ENCODE measurements at regions not wholly inside any gene's neighbourhood (a gene's known extent, or its start where the extent isn't known, plus 50 kb on each side); places are given as distances from the start of the nearest gene placed in this dataset.

DNA sequence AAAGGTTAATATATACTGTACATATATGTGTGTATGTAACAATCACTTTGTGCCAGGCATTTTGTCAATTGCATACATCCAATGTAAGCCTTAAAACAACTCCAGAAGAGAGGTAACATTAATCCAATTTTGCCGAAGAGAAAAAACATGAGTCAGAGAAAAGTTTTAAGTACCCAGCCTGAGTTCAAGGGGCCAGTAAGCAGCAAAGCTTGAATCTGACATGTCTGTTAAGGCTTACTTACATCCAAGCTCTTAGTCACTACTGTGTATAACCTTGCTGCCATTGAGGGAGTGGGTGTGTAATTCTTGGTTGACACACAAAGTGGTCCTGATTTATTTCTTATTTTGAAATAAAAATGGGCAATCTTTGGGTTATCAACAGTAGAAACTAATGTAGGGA lies 360.4 kb upstream of the LYPLAL1 start:
- Histone ChIP-seq H3K4me1 (replicated peaks) (no peaks in the 10 kb centered on the region), H3K27ac (no peak overlapping the region), H3K9me3 (no peaks in the 10 kb centered on the region), H3K27me3 (replicated peaks; ENCODE audit: insufficient read depth) (no peaks in the 10 kb centered on the region), H3K4me3 (no peak overlapping the region), H3K36me3 (no peaks in the 10 kb centered on the region)
- DNase-seq (ENCODE audit: low spot score), result no peak
- intact Hi-C loops (cut with DNase I), result loop anchor here (10.0 kb wide), 1 partner anchor 448 kb away; no protein-coding TSS in a partner anchor
- TF ChIP-seq POLR2AphosphoS5 (IDR thresholded peaks at IDR 0.05), result no peak
- TF ChIP-seq, protein P1, sequence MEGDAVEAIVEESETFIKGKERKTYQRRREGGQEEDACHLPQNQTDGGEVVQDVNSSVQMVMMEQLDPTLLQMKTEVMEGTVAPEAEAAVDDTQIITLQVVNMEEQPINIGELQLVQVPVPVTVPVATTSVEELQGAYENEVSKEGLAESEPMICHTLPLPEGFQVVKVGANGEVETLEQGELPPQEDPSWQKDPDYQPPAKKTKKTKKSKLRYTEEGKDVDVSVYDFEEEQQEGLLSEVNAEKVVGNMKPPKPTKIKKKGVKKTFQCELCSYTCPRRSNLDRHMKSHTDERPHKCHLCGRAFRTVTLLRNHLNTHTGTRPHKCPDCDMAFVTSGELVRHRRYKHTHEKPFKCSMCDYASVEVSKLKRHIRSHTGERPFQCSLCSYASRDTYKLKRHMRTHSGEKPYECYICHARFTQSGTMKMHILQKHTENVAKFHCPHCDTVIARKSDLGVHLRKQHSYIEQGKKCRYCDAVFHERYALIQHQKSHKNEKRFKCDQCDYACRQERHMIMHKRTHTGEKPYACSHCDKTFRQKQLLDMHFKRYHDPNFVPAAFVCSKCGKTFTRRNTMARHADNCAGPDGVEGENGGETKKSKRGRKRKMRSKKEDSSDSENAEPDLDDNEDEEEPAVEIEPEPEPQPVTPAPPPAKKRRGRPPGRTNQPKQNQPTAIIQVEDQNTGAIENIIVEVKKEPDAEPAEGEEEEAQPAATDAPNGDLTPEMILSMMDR (IDR thresholded peaks at IDR 0.05), result no peak
- no peak for TF ChIP-seq POLR2A (IDR thresholded peaks at IDR 0.05)
- WGBS, result 81% methylated on average over 1 of the region's 1 CpG

DNA sequence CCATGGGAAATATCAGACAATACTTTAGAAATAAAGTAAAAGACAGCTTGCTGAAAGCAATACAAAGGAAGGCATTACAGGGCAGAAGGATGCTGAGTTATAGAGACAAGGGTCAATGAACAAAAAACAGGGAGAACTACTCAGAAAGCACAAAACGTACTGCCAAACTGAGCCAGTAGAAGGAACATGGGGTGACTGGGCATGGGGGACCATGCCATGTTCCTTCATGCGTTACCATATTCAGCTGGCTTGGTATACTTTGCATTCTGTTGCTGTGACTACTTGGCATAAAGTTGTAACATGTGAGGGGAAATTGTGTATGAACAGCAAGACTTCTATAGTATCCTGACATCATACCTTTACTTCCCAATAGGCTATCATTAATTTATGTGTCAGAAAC lies 358.6 kb upstream of the LYPLAL1 start:
- H3K27ac ChIP-seq, result no peak overlapping the region
- no peak for DNase-seq (ENCODE audit: low spot score)
- 79% methylated on average over 2 of the region's 2 CpGs for WGBS
- no peaks in the 10 kb centered on the region for H3K36me3 ChIP-seq
- intact Hi-C loops (cut with DNase I), result loop anchor here (10.0 kb wide), 1 partner anchor 450 kb away; no protein-coding TSS in a partner anchor
- TF ChIP-seq POLR2AphosphoS5 (IDR thresholded peaks at IDR 0.05), result no peak
- TF ChIP-seq POLR2A (IDR thresholded peaks at IDR 0.05), result no peak
- TF ChIP-seq, protein P1 (IDR thresholded peaks at IDR 0.05), result no peak
- no peaks in the 10 kb centered on the region for H3K9me3 ChIP-seq
- no peaks in the 10 kb centered on the region for H3K4me1 ChIP-seq (replicated peaks)
- H3K4me3 ChIP-seq, result no peak overlapping the region
- no peaks in the 10 kb centered on the region for H3K27me3 ChIP-seq (replicated peaks; ENCODE audit: insufficient read depth)

DNA sequence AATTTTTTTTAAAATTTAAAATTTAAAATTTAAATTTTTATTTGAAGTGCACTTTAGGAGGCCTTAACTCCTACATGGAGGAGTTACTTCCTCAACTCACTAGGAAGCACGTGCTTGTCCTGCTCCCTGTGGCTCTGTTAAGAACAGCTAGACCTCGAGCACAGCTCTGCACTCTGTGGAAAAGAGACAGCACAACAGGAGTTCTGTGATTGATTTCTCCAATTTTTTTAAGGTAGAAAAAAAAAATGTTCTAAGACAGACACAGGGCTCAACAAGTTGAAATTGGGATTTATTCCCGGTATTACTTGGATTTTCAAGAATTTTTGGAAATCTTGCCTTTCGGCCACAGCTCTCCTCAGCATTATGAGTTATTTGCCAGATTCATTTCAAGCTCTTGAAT lies 356.6 kb upstream of the LYPLAL1 start:
- no peaks in the 10 kb centered on the region for H3K4me1 ChIP-seq (replicated peaks)
- no peak overlapping the region for H3K4me3 ChIP-seq
- H3K27ac ChIP-seq, result peak overlapping the region; percentile 22
- no peaks in the 10 kb centered on the region for H3K9me3 ChIP-seq
- H3K27me3 ChIP-seq (replicated peaks; ENCODE audit: insufficient read depth), result no peaks in the 10 kb centered on the region
- H3K36me3 ChIP-seq, result no peaks in the 10 kb centered on the region
- WGBS, result 15% methylated on average over 4 of the region's 4 CpGs
- DNase-seq (ENCODE audit: low spot score), result no peak
- TF ChIP-seq POLR2A (IDR thresholded peaks at IDR 0.05) (no peak), POLR2AphosphoS5 (IDR thresholded peaks at IDR 0.05) (no peak)
- intact Hi-C loops (cut with DNase I), result loop anchor here (10.0 kb wide), 1 partner anchor 452 kb away; no protein-coding TSS in a partner anchor

DNA sequence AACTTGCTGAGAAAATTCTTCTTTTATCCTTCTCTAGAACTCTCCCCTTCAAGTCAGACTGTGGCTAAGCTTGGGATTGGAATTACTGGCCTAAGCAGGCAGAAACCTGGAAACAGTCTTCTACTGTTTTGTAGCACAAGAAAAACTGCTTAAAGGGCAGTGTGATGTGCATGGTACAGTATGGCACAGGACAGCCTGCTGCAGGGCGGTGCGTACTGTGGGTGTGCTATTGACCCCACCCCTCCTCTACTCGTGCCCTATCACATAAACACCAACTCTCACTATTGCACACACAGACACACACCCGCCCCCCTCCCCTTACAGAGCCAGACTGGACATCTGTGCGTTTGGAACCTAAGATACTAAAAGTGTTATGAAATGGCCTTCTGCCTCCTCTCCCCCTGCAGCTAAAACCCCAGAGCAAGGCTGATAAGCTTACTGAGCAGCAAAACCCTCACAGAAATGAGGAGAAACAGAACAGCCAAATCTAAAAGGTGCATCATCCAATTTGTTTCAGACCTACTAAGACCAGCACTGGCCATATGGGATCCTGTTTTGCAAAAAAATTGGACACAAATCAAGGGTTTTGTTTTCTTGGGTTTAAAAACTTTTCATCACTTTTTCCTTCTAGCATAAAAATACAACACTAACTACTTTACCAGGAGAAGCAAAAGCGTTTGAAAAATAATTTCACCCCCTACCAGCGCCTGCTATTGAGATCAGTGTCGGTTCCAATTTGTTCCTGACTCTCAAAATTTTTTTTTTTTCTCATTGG lies 355.8 kb upstream of the LYPLAL1 start:
- no peaks in the 10 kb centered on the region for H3K4me1 ChIP-seq (replicated peaks)
- H3K27me3 ChIP-seq (replicated peaks; ENCODE audit: insufficient read depth), result no peaks in the 10 kb centered on the region
- 50% methylated on average over 8 of the region's 8 CpGs for WGBS
- no peaks in the 10 kb centered on the region for H3K36me3 ChIP-seq
- no peaks in the 10 kb centered on the region for H3K9me3 ChIP-seq
- no peak for DNase-seq (ENCODE audit: low spot score)
- peak overlapping the region; percentile 22 for H3K27ac ChIP-seq
- no peak for TF ChIP-seq POLR2A (IDR thresholded peaks at IDR 0.05)
- no peak for TF ChIP-seq POLR2AphosphoS5 (IDR thresholded peaks at IDR 0.05)
- intact Hi-C loops (cut with DNase I), result loop anchor here (10.0 kb wide), 1 partner anchor 453 kb away; no protein-coding TSS in a partner anchor
- no peak overlapping the region for H3K4me3 ChIP-seq

DNA sequence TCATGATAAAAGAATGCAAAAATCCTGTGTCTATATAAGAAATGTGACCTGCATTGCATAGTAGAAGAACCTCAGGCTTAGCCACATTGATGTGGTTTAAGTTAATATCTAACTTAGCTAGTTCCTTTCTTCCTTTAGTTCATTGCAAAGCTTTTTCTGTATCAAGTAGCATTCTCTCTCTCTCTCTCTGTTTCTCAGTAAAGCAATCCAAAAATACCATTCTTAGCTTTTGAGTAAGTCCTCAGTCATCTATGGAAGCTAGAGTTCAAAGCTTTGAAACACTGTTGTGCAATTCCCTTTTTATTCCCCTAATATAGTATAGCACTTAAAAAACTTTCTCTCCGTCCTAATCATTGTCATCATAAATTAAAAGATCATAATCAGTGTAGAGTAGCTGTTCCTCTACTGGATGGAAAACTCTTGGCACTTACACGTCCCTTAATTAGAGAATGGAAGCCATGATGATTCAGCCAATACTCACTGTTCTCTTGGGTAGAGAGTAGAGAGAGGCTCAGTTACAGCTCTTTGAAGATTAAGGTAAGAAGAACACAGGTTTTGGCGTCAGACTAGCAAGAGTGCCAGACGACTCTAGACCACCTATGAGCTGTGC lies 350.3 kb upstream of the LYPLAL1 start:
- no peak overlapping the region for H3K27ac ChIP-seq
- no peak overlapping the region for H3K4me3 ChIP-seq
- H3K9me3 ChIP-seq, result no peaks in the 10 kb centered on the region
- no peaks in the 10 kb centered on the region for H3K36me3 ChIP-seq
- H3K27me3 ChIP-seq (replicated peaks; ENCODE audit: insufficient read depth), result no peaks in the 10 kb centered on the region
- no peaks in the 10 kb centered on the region for H3K4me1 ChIP-seq (replicated peaks)
- WGBS, result 43% methylated on average over 4 of the region's 4 CpGs
- TF ChIP-seq, protein P1 (IDR thresholded peaks at IDR 0.05), result no peak
- peak; percentile 15 for TF ChIP-seq POLR2AphosphoS5 (IDR thresholded peaks at IDR 0.05)
- TF ChIP-seq POLR2A (IDR thresholded peaks at IDR 0.05), result no peak
- intact Hi-C loops (cut with DNase I), result loop anchor here (10.0 kb wide), 2 partner anchors 351 to 731 kb away; partner anchors contain the start of gene LYPLAL1
- DNase-seq (ENCODE audit: low spot score), result no peak
